Amniotic epithelial cell (primary cell): ENCODE measurements at regions not wholly inside any gene's neighbourhood (a gene's known extent, or its start where the extent isn't known, plus 50 kb on each side); places are given as distances from the start of the nearest gene placed in this dataset.

ENCODE experiments used
- DNase-seq: peaks from one replicate; pipeline ENCODE4 v3.0.0-alpha.2; 2010; ENCODE audit warnings: low read depth

DNA sequence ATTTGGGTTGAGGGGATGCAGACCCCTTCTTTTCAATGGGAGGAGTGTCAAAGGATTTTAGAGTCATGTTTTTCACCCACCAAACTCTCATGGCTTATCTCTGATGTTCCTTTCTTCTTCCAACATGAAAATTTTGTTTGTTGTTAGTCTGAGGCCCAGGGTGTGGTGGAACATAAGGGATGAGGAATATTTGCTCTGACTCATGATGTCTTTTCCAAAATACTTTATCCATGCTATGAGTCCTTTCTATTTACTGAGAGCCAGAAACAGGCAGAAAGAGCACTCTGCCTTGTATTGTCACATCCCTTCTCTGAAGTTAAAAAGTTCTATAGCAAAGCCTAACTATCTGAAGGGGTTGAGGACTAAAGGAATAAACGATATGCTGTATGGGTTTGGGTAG, 61.6 kb upstream of the GYPA start:
- no peak for DNase-seq

DNA sequence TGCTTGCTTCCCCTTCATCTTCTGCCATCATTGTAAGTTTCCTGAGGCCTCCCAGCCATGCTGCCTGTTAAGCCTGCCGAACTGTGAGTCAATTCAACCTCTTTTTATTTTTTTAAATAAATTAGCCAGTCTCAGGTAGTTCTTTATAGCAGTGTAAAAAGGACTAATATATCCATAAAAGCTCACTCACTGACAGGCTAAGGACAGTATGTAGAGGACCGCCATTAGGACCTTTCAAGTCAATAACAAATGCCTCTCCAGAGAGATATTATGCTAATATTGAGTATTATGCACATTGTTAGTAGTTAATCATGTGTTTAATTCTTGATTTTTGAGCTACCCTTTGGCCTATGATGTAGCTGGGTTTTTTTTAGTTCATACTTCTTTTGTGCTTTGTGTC, 62.6 kb upstream of the GYPA start:
- DNase-seq = no peak

GRCh38 chr4:144204431-144204830, 63.9 kb upstream of the GYPA start:
- no peak for DNase-seq

- DNase-seq = no peak
Measured at GRCh38 chr4:144206711-144207110, 66.2 kb upstream of the GYPA start.

- no peak for DNase-seq
Measured at GRCh38 chr4:144208074-144208473, 67.6 kb upstream of the GYPA start.

DNA sequence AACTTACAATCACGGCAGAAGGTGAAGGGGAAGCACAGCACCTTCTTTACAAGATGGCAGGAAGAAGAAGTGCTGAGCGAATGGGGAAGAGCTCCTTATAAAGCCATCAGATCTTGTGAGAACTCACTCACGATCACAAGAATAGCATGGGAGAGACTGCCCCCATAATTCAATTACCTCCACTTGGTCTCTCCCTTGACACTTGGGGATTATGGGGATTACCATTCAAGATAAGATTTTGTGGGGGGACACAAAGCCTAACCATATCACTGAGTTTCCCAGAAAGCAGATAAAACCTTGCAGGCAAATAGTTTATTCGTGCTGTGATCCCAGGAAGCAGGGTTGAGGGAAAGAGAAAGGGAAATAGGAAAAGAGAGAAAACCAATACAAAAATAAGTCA, 69.0 kb upstream of the GYPA start:
- peak; percentile 3 for DNase-seq

DNA sequence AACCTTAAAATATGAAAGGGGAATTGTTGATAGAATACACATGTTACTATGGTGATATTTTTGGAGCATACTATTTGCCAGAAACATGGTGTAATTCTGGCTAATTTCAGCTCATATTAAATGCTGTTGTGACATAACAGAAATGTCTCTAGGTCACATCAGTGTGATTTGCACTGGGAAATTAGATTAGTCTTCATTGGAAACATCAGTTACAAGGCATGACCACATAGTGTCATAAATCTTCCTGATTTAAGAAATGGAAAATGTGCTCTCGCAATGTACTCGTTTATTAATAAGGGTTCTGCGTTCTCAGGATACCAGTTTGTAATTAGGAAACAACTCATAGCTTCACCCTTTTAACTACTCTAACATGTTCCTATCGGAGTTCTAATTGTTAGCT, 72.9 kb upstream of the GYPA start:
- DNase-seq = no peak

DNA sequence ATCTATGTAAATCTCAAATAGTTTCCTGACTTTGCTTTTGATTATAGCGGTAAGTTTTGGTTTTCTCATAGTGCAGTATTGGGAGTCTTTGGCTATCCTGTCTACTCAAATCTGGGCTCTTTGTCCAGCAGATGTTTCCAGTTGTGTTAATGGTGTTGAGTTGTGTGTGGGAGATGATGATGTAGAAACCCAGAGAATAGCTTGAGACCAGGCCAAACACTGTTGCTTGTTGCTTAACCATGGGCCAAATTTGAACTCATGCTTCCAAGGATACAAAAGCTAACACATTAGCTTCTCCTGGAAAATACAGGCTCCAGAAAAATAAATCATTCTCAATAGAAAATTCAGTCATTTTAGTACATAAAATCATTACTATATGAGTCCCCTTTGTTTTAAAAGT, 82.6 kb upstream of the GYPA start:
- no peak for DNase-seq

DNA sequence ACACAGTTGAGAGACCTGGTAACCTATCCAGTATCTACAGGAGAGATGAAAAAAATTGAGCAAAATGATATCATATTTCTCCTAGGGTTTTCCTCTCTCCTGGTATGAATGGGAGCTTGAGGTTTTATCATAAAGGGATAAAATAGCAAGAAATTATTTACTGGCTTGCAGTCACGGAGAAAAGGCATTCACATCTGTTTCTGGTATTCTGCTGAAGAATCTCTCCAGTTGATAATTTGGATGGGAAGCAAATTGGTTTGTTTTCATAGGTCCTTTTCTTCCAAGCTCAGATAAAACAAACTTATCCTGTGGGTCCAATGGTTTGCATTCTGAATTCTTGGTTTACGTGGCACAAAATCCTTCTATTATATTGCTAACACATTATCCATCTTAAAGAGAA, 83.1 kb upstream of the GYPA start:
- no peak for DNase-seq

DNA sequence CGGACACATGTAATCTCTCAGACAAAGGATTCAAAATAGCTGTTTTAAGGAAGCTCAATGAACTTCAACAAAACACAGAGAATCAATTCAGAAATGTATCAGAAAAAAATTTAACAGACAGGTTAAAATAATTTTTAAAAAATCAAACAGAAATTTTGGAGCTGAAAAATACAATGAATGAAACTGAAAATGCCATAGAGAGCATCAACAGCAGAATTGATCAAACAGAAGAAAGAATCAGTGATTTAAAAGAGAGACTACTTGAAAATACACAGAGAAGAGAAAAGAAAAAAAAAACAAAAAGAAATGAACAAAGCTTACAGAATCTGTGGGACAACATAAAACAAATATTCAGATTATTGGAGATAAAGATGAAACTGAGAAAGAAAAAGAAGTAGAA, 118.8 kb upstream of the GYPA start:
- DNase-seq = no peak

DNA sequence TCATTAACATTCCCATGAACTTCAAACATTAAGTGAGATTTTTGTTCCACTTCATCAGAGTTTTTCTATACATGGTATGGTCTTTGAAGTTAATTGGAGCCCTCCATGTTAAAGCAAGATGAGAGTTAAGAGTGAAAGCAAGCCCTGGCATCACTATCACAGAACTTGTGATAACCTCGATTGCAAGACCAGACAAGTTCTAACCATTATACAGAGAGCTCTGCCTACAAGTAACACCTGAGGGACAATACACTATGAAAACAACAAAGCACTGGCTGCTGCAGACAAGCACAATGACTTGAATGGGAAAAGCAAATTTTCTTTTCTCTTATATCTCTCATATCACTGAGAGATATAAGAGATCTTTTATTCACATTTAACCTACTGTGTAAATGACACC, 126.6 kb upstream of the GYPA start:
- DNase-seq = no peak

GRCh38 chr4:144280688-144281087, 140.2 kb upstream of the GYPA start:
- no peak for DNase-seq

GRCh38 chr4:144283526-144283925, 143.0 kb upstream of the GYPA start:
- no peak for DNase-seq

- no peak for DNase-seq
Measured at GRCh38 chr4:144284026-144284425, 143.5 kb upstream of the GYPA start.

DNA sequence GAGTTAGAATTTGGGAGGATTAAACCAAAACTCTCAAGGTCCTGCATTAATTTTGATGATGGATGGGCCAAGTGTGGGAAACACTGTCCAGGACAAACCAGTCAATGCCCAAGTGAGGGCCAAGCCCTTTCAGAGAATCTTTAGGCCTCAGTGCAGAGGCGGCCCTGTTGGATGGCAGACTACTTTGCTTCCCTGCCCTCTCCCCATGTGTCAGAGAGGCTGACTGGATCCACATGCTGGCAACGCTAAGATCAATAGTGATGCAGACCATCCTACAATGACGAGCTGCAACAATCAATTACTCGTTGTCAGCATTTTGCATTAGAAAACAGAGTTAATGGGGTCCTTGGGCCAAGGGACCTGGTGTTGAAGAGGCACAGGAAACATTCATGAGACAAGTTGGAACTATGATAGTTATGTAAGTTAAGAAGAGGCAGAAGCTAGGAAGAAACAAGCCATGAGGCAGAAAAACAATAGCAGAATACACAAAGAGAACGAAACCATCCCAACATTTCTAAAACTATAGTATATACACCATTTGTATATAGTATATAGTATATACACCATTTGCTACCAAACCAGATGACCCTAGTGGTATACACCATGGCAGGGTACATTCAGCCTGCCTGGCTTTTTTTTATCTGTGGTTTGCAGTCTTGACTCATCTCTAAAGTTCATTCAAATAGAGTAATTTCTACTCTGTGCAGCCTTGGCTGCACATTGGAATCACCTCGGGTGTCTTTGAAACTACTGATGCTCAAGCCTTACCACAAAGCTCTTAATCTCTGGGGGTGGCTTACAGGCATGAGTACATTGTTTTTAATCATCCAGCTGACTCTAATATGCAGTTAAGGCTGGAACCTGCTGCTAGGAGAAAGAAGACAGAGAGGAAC, 147.7 kb upstream of the GYPA start:
- DNase-seq = peak; percentile 41

DNA sequence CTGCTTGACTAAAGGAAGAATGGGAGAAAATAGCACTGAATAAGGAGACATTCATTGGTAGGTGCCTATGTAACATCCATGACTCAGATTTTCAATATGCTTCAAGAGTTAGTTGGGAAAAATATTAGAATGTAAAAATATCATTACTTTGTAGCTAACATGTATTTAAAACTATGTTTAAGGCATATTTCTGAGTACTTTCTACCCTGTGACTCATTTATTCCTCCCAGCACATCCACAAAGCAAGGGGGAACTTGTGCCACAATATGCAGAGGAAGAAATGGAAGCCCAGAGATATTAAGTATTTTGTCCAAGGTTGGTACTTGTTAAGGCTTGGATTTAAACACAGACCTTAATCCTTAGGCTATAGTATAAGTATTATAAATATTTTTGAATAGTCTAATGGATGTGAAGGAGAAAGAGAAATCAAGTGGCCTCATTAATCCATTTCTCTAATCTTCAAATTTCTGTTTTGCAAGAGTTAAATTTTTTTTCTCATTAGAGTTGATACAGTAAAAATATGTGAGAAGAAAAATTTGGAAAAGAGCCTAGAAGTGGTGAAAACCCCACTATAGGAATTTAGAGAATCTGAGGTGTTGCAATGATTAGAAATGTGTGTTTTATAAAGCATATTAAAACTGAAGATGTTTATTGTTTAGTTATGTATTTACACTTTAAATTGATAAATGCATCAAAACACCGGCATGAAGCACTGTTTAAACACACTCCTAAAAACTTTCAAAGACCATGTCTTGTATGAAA, 149.3 kb upstream of the GYPA start:
- DNase-seq = no peak

GRCh38 chr4:144291164-144291563, 150.6 kb upstream of the GYPA start:
- no peak for DNase-seq

DNA sequence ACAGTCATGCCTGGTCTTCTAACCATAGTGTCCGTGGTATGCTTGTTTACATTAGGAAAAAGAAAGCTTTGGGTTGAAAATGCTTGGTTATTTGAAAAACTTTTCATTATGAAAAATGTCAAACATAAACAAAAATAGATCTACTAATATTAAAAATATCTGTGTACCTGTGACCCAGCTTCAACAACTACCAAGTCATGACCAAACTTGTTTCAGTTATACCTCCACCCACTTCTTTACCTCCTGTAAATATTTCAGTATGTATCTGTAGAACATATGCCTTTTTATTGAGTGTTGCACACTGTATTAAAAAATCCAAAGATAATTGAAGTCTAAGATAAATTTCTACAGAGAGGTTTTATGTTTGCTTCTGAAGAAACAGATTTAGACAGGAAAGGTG, 153.7 kb upstream of the GYPA start:
- no peak for DNase-seq

DNA sequence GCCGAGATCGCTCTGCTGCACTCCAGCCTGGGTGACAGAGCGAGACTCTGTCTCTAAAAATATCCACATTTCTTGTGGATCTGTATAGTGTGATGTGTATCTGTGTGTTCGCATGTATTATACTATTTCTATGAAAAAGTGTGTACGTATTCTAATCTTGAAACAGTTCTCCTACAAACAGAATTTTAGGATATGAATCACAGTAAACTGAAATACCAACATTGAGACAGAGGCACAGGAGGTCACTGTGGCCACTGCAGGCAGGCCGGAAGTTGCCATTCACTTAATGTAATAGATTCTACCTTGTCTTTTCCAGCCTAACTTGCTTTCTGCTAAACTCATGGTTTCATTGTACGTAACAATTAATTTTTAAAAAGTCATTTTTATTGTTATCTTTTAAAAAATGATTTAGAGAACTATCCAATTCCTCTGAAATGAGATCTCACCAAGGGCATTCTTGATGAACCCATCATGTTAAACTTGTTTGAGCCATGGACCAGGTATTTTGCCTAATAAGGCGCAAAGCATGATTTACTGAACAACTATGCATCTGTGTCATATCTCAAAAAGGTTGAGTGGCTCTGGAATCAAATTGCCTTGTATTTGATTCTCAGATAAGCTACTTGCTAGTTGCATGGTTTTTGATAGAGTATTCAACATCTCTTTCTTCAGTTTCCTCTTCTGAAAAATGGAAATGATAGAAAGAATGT, 154.9 kb upstream of the GYPA start:
- DNase-seq = no peak

DNA sequence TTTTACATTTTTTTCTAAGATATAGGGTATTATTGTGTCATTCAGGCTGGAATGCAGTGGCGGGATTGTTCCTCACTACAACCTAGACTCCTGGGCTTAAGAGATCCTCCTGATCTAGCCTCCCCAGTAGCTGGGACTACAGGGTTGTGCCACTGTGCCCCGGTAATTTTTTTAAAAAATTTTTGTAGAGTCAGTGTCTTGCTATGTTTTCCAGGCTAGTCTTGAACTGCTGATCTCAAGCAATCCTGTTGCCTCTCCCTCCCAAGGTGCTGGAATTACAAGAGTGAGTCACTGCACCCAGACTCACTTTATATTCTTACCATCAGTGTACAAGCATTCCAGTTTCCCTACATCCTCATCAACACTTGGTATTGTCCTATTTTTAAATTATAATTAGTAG, 156.4 kb upstream of the GYPA start:
- no peak for DNase-seq

DNA sequence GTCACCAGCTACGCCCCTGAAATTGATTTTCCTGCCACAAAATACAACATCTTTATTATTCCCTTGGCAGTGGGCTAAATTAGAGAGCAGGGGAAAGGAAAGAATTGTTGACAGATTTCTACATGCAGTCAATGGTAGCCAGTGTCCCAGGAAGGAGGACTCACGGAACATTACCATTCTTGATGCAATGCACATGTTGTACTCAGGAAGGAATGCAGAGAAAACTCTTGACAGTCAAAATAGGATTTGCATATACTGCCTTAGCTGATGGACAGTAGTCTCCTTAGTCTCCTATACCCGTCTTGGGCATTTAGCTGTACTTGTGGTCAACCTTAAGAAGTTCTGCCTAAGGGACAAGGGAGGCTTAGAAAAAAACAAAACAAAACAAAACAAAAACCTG, 158.0 kb upstream of the GYPA start:
- no peak for DNase-seq

DNA sequence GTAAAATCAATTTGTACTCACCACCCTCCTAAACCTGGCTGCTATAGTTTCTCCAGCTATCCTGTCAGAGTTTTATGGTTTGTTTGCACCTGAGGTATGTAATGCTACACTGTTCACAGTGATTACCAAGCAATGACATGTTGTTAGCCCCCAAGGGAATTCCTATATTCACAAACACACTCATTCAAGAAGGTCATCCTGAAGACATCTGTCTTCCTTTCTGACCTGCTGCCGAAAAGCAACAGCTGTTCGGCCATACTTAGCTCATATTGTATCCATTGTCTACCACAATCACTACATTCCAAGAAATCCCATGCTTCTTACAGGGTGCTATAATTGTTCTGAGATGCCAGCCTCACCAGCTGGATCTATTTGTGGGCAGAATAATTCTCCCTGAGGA, 160.1 kb upstream of the GYPA start:
- no peak for DNase-seq
